GM18507 (cell line): ENCODE measurements at regions not wholly inside any gene's neighbourhood (a gene's known extent, or its start where the extent isn't known, plus 50 kb on each side); places are given as distances from the start of the nearest gene placed in this dataset.
A peak's percentile ranks its signal among the peaks of the same experiment; 100 is the strongest.
"Not testable (repeated sequence)": the region's sequence is repeated elsewhere in the genome, so short reads cannot be mapped to it uniquely, and the experiment has no call there.

Source experiments
- DNase-seq: peaks from one replicate; pipeline ENCODE4 v3.0.0; 2011; ENCODE audit warnings: low read depth; ENCODE audit not compliant: insufficient read length; ENCODE audit errors: extremely low spot score
- FAIRE-seq: peaks from 2 replicates; lab custom pipeline; 2011; peaks lifted over from hg19 to GRCh38; lab: Jason Lieb, UNC

DNA sequence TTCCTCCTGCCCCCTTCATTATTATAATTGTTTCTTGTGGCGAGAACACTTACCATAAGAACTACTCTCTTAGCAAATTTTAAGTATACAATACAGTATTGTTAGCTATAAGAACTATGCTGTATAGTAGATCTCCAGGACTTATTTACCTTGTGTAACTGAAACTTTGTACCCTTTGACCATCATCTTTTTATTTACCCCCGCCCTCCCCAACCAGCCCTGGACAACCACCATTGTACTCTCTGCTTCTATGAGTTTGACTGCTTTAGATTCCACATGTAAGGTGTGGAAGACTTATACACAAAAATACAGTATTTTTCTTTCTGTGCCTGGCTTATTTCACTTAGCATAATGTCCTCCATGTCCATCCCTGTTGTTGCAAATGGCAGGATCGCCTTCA is 161.1 kb downstream of the PHF8 start:
- DNase-seq, result no peak
- no peak for FAIRE-seq

GRCh38 chrX:53882331-53882730 is 161.9 kb downstream of the PHF8 start:
- FAIRE-seq, result no peak
- DNase-seq, result no peak

GRCh38 chrX:53880786-53881185 is 163.5 kb downstream of the PHF8 start:
- peak; percentile 9 for FAIRE-seq
- DNase-seq, result not testable (repeated sequence)

DNA sequence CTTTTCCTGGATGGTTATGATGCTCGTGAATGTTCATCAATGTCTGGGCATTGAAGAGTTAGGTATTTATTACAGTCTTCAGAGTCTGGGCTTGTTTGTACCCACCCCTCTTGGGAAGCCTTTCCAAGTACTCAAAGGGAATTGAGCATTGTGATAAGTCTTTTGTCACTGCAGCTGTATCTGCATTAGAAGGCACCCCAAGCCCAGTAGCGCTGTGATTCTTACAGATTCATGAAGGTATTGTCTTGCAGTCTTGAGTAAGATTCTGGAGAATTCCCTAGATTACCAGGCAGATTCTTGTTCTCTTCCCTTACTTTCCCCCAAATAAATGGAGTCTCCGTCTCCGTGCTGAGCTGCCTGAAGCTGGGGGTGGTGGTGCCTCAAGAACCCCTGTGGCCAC is 173.4 kb upstream of the HUWE1 start:
- DNase-seq, result no peak
- FAIRE-seq, result no peak

GRCh38 chrX:53831662-53832635 is 145.4 kb upstream of the HUWE1 start:
- no peak for DNase-seq
- FAIRE-seq, result peak; percentile 70

GRCh38 chrX:53824686-53825085 is 138.2 kb upstream of the HUWE1 start:
- FAIRE-seq (no peak), DNase-seq (no peak)

GRCh38 chrX:53818115-53818514 is 131.6 kb upstream of the HUWE1 start:
- not testable (repeated sequence) for FAIRE-seq, DNase-seq

GRCh38 chrX:53817548-53817947 is 131.0 kb upstream of the HUWE1 start:
- DNase-seq (no peak), FAIRE-seq (no peak)

DNA sequence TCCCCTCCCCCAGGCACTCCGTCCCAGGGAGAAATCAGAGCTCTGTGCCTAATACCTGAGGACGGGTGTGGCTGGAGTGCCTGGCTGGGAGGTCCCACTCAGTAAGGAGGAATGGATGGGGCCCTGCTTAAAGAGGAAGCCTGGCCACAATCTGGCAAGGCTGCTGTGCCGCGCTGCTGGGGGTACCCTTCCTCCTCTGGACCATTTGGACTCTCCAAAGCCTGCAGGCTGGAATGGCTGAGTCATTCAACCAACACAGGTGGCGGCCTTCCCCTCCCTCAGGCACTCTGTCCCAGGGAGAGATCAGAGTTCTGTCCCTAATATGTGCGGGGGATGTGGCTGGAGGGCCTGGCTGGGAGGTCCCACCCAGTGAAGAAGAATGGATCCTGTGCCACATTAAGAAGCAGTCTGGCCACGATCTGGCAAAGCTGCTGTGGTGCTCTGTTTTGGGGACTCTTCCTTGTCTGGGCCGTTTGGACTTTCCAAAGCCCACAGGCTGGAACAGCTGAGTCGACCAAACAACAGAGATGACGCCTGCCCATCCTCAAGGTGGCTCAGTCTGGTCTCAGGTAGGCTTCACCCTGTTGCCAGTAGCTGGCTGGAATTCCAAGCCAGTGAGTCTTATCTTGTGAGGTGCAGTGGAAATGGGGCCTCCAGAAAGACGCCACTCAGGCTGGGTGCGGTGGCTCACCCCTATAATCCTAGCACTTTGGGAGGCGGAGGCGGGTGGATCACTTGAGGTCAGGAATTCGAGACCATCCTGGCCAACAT is 127.3 kb upstream of the HUWE1 start:
- DNase-seq (no peak), FAIRE-seq (no peak)

GRCh38 chrX:53798281-53798680 is 111.8 kb upstream of the HUWE1 start:
- FAIRE-seq, result peak; percentile 5
- no peak for DNase-seq

- FAIRE-seq, result no peak
- no peak for DNase-seq
These were observed 109.1 kb upstream of the HUWE1 start for GRCh38 chrX:53795576-53795975.

- no peak for DNase-seq
- no peak for FAIRE-seq
These were observed 107.7 kb upstream of the HUWE1 start for GRCh38 chrX:53794181-53794580.

DNA sequence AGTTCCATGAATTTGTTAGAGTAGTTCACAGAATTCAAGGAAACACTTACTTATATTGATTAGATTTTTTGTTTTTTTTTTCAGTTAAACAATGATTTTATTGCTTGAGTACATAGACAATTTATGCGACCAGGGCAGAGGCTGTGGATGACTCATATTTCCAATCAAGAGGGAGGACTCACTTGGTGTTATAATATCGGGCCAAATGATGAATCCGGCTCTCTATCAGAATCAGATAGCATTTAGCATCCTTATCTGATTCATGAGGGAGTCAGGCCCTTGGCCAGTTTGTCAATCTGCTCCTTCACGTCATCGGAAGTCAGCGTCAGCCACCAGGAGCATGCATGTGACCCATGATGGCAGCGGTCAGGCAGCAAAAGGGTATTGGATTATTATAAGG is 82.3 kb upstream of the HUWE1 start:
- FAIRE-seq (no peak), DNase-seq (no peak)

DNA sequence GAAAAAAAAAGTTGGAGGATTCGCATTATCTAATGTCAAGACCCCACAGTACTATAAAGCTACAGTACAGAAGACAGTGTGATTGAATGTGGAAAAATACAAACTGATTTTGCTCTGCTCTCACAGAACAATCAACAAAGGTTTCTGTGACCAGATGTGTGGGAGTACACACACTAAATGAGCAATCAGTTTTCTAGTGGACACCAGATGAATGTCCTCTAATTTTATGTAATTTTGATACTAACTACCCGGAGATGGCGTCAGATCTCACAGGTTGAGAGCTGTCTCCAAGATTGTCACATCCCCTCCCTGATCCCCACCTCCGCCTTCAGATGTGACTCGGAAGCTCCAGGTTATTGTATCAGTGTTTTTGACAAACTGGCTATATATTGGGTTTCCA is 81.9 kb upstream of the HUWE1 start:
- DNase-seq (no peak), FAIRE-seq (no peak)

DNA sequence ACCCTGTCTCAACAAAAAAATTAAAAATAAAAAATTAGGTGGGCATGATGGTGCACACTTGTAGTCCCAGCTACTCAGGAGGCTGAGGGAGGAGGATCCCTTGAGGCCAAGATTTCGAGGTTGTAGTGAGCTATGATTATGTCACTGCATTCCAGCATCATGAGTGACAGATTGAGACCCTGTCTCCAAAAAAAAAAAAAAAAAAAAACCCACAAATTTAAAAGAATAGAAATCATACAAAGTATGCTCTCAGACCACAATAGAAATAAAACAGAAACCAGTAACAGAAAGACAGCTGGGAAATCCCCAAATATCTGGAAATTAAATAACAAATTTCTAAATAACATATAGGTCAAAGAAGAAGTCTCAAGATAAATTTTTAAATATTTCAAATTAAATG is 81.0 kb upstream of the HUWE1 start:
- FAIRE-seq (no peak), DNase-seq (no peak)

- FAIRE-seq, DNase-seq: not testable (repeated sequence)
These were observed 70.7 kb upstream of the HUWE1 start for GRCh38 chrX:53757181-53757580.

GRCh38 chrX:53746718-53747117 is 60.2 kb upstream of the HUWE1 start:
- no peak for DNase-seq
- no peak for FAIRE-seq

DNA sequence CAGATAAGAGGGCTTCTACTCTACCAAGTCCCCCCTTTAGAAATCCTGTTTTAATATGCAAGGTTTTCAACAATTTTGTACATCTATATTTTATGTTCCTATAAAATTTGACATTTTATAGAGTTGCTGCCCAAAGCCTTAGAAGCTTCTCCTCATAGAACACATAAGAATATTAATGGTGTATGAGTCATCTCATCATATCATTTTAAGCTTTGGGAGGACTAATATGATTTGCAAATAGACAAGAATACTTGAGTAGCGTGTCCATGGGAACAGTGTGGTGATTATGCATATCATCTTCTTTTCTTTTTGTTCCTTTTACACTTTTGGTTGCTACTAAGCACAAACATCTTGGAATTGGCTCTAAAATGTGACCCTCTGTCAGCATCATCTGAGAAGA is 56.7 kb upstream of the HUWE1 start:
- DNase-seq, result no peak

GRCh38 chrX:53738370-53738906 is 51.9 kb upstream of the HUWE1 start:
- no peak for FAIRE-seq

More for the DNA sequence above, 56.7 kb upstream of the HUWE1 start:
- FAIRE-seq, result no peak

More at GRCh38 chrX:53738370-53738906, 51.9 kb upstream of the HUWE1 start:
- no peak for DNase-seq
